Small intestine (tissue), 7 donors: ENCODE measurements at regions not wholly inside any gene's neighbourhood (a gene's known extent, or its start where the extent isn't known, plus 50 kb on each side); places are given as distances from the start of the nearest gene placed in this dataset.

Experiments
- DNase-seq, 2 donors: peaks; one replicate each; pipeline versions ENCODE4 v3.0.0 to v3.0.0-alpha.2; 2013
- FAIRE-seq: peaks from 2 replicates; lab custom pipeline; 2012; peaks lifted over from hg19 to GRCh38; lab: Jason Lieb, UNC
- H3K27ac ChIP-seq, 3 donors: one replicate each; pipeline ENCODE4 v1.5.1; 2013; ENCODE audit warnings: low read length in 2 of 3, mild to moderate bottlenecking in 2 of 3, control low read depth in 1 of 3, inconsistent platforms in 1 of 3, low read depth in 1 of 3, moderate library complexity in 1 of 3
- H3K27me3 ChIP-seq, 3 donors: one replicate each; pipeline ENCODE4 v1.6.1; 2013; ENCODE audit warnings: low read length in 3 of 3, inconsistent platforms in 1 of 3; ENCODE audit not compliant: control insufficient read depth in 3 of 3, insufficient read depth in 3 of 3
- H3K36me3 ChIP-seq, 3 donors: one replicate each; pipeline ENCODE4 v1.6.1; 2013; ENCODE audit warnings: low read length in 3 of 3, inconsistent platforms in 1 of 3, low read depth in 1 of 3, mild to moderate bottlenecking in 1 of 3, moderate library complexity in 1 of 3; ENCODE audit not compliant: control insufficient read depth in 3 of 3, insufficient read depth in 2 of 3
- H3K4me1 ChIP-seq, 3 donors: one replicate each; pipeline ENCODE4 v1.6.1; 2013; ENCODE audit warnings: low read length in 2 of 3, inconsistent platforms in 1 of 3, low read depth in 1 of 3, mild to moderate bottlenecking in 1 of 3, moderate library complexity in 1 of 3; ENCODE audit not compliant: control insufficient read depth in 3 of 3, insufficient read depth in 2 of 3
- H3K4me3 ChIP-seq, 3 donors: one replicate each; pipeline ENCODE4 v1.5.1; 2013; ENCODE audit warnings: low read length in 3 of 3, control low read depth in 1 of 3, inconsistent platforms in 1 of 3, low read depth in 1 of 3, mild to moderate bottlenecking in 1 of 3, moderate library complexity in 1 of 3
- H3K9me3 ChIP-seq, 2 donors: one replicate each; pipeline ENCODE4 v1.6.1; 2013; ENCODE audit warnings: low read depth in 1 of 2, low read length in 1 of 2; ENCODE audit not compliant: control insufficient read depth in 2 of 2, insufficient read depth in 1 of 2
- WGBS, 3 donors: extraction: QIAGEN DNeasy Blood & Tissue Kit; methylation state at CpG; one replicate each; pipeline ENCODE4 v1.1.7; 2013; 5-methylcytosine and 5-hydroxymethylcytosine counted together
- donor health status: healthy with polysubstance abuse.
- donor health status: control.
- donor health status: control.
- donor health status: Bipolar disorder and iron deficiency.
- donor health status: healthy.

- no peaks in the 10 kb centered on the region for H3K9me3 ChIP-seq
- FAIRE-seq (no peak), DNase-seq (no peak)
- no peaks in the 10 kb centered on the region for H3K36me3 ChIP-seq
- H3K27ac ChIP-seq: no peak overlapping the region
- H3K4me3 ChIP-seq: no peak overlapping the region
- 38 to 58% (median 51%) methylated on average over 2 of the region's 2 CpGs for WGBS, 3 donors
- no peaks in the 10 kb centered on the region for H3K27me3 ChIP-seq
- H3K4me1 ChIP-seq: no peaks in the 10 kb centered on the region
These were observed 411.9 kb upstream of the KLF6 start for GRCh38 chr10:4196771-4197390.

GRCh38 chr10:4196183-4196582, 411.2 kb upstream of the KLF6 start:
- no peak for DNase-seq
- no peaks in the 10 kb centered on the region for H3K4me1 ChIP-seq
- no peak overlapping the region for H3K4me3 ChIP-seq
- no peak for FAIRE-seq
- H3K36me3 ChIP-seq: no peaks in the 10 kb centered on the region
- 87 to 97% (median 94%) methylated on average over 3 of the region's 3 CpGs for WGBS, 3 donors
- no peak overlapping the region for H3K27ac ChIP-seq
- H3K9me3 ChIP-seq: no peaks in the 10 kb centered on the region
- H3K27me3 ChIP-seq: no peaks in the 10 kb centered on the region

GRCh38 chr10:4195213-4195612, 410.2 kb upstream of the KLF6 start:
- Histone ChIP-seq H3K27ac (no peak overlapping the region), H3K36me3 (no peaks in the 10 kb centered on the region), H3K9me3 (no peaks in the 10 kb centered on the region), H3K4me3 (no peak overlapping the region), H3K27me3 (no peaks in the 10 kb centered on the region), H3K4me1 (no peaks in the 10 kb centered on the region)
- WGBS, 3 donors: 95 to 98% (median 97%) methylated on average over 14 of the region's 14 CpGs
- no peak for DNase-seq
- no peak for FAIRE-seq

GRCh38 chr10:4194231-4194630, 409.2 kb upstream of the KLF6 start:
- 88 to 95% (median 91%) methylated on average over 7 of the region's 7 CpGs for WGBS, 3 donors
- Histone ChIP-seq H3K27me3 (no peaks in the 10 kb centered on the region), H3K9me3 (no peaks in the 10 kb centered on the region), H3K4me1 (no peaks in the 10 kb centered on the region), H3K27ac (no peak overlapping the region), H3K36me3 (no peaks in the 10 kb centered on the region), H3K4me3 (no peak overlapping the region)
- no peak for DNase-seq
- FAIRE-seq: no peak

DNA sequence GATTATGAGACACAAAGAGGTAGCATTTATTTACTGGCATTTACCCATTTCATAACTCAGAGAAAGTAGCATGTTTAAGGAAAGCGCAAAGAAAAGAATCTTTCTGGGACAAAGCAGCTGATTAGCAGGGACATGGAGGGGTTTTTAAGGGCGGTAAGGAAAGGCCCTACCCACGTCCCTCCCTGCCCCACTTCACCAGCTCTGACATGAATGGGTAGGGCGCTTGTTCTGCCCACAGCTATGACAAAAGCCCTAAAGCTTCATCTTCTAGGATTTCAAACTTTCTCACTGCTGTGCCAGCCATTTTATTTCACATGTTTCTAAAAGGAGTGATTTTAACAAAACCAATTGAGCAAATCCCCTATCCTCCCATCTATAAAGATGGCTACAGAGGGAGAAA, 406.9 kb upstream of the KLF6 start:
- no peak overlapping the region for H3K27ac ChIP-seq
- H3K4me3 ChIP-seq: no peak overlapping the region
- no peaks in the 10 kb centered on the region for H3K9me3 ChIP-seq
- H3K27me3 ChIP-seq: no peaks in the 10 kb centered on the region
- no peaks in the 10 kb centered on the region for H3K36me3 ChIP-seq
- WGBS, 3 donors: 85 to 96% (median 96%) methylated on average over 4 of the region's 4 CpGs
- DNase-seq (no peak), FAIRE-seq (no peak)
- no peaks in the 10 kb centered on the region for H3K4me1 ChIP-seq

DNA sequence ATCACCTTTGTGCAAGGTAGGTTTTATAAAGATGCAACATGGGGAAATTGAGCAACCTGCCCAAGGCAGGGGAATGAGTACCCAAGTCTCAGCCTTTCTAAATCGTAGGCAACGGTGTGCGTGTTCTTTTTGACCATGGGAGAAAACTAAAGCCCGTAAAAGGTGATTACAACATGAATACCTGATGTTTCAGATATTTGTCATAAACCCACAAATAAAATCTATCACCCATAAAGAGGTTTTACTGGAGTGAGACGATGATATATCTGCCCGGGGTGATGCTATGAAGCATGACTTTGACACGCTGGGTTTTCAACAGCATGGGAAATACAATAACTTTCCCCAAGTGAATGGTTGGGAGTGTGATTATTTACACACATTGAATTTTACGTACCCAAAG, 406.3 kb upstream of the KLF6 start:
- H3K27me3 ChIP-seq: no peaks in the 10 kb centered on the region
- no peak for DNase-seq
- H3K4me1 ChIP-seq: no peaks in the 10 kb centered on the region
- H3K36me3 ChIP-seq: no peaks in the 10 kb centered on the region
- no peak overlapping the region for H3K4me3 ChIP-seq
- FAIRE-seq: no peak
- 90 to 94% (median 93%) methylated on average over 8 of the region's 8 CpGs for WGBS, 3 donors
- no peaks in the 10 kb centered on the region for H3K9me3 ChIP-seq
- no peak overlapping the region for H3K27ac ChIP-seq

GRCh38 chr10:4190876-4191275, 405.9 kb upstream of the KLF6 start:
- H3K9me3 ChIP-seq: no peaks in the 10 kb centered on the region
- whole genome bisulfite sequencing, 3 donors: 84 to 87% (median 85%) methylated on average over 4 of the region's 4 CpGs
- DNase-seq (no peak), FAIRE-seq (no peak)
- H3K4me1 ChIP-seq: no peaks in the 10 kb centered on the region
- H3K27ac ChIP-seq: no peak overlapping the region
- H3K27me3 ChIP-seq: no peaks in the 10 kb centered on the region
- H3K4me3 ChIP-seq: no peak overlapping the region
- H3K36me3 ChIP-seq: no peaks in the 10 kb centered on the region

DNA sequence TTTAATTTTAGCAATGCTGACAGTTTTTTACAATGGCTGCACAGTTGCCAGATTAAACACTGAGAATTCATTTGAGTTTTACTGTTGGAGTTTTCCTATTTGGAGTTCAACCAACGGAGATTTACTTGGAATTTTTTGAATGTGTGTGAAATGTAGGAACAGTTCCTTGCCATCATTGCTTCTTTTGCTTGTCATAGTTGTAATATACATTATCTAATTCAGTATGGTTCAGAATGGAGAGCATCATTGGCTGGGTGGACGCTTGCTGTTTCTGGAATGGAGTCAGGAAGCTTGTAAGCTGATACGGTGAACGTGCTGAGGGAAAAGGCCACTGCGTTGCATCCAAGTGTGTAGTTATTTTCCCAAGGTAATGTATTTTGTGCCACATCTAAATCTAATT, 404.3 kb upstream of the KLF6 start:
- WGBS, 3 donors: 88 to 94% (median 92%) methylated on average over 5 of the region's 5 CpGs

GRCh38 chr10:4188406-4188805, 403.4 kb upstream of the KLF6 start:
- whole genome bisulfite sequencing, 3 donors: 95 to 98% (median 95%) methylated on average over 15 of the region's 15 CpGs
- Histone ChIP-seq H3K4me1 (peaks cover 0 to 2% (median 0%) of the 10 kb centered on the region in 3 donors), H3K27ac (no peak overlapping the region), H3K9me3 (no peaks in the 10 kb centered on the region), H3K4me3 (no peak overlapping the region), H3K27me3 (no peaks in the 10 kb centered on the region), H3K36me3 (no peaks in the 10 kb centered on the region)
- FAIRE-seq: no peak
- no peak for DNase-seq

More for the DNA sequence above, 404.3 kb upstream of the KLF6 start:
- no peaks in the 10 kb centered on the region for H3K36me3 ChIP-seq
- H3K27ac ChIP-seq: no peak overlapping the region
- H3K4me1 ChIP-seq: no peaks in the 10 kb centered on the region
- no peak for DNase-seq
- H3K9me3 ChIP-seq: no peaks in the 10 kb centered on the region
- H3K4me3 ChIP-seq: no peak overlapping the region
- no peak for FAIRE-seq
- H3K27me3 ChIP-seq: no peaks in the 10 kb centered on the region
